SK-N-SH treated with all-trans-retinoic acid at 6 μM for 48 hours (cell line): ENCODE measurements at regions not wholly inside any gene's neighbourhood (a gene's known extent, or its start where the extent isn't known, plus 50 kb on each side); places are given as distances from the start of the nearest gene placed in this dataset.

Source experiments
- ATAC-seq: fragments of 200-7000 bp; cut with Tn5 transposase; 3 replicates; pipeline ENCODE4 v1.9.1; 2020; ENCODE audit warnings: mild to moderate bottlenecking, moderate library complexity
- ARNTL ChIP-seq: fragments of 450-650 bp; formaldehyde crosslinking; IDR thresholded peaks from 2 replicates; pipeline ENCODE4 v1.5.0; 2020; ENCODE audit warnings: low read depth, mild to moderate bottlenecking, moderate library complexity, borderline replicate concordance
- BACH2 ChIP-seq: fragments of 250-450 bp; sonication (Bioruptor Pico); IDR thresholded peaks from 2 replicates; pipeline ENCODE4 v1.9.0; 2021; ENCODE audit warnings: mild to moderate bottlenecking, borderline replicate concordance
- CSDC2 ChIP-seq: fragments of 250-450 bp; sonication (Bioruptor Pico); IDR thresholded peaks from 2 replicates; pipeline ENCODE4 v1.5.0; 2020; ENCODE audit warnings: mild to moderate bottlenecking, moderate library complexity
- ESRRG ChIP-seq: fragments of 250-450 bp; sonication (Bioruptor Pico); IDR thresholded peaks from 2 replicates; pipeline ENCODE4 v1.6.1; 2021; ENCODE audit warnings: mild to moderate bottlenecking
- GLIS3 ChIP-seq: fragments of 250-450 bp; sonication (Bioruptor Pico); IDR thresholded peaks from 2 replicates; pipeline ENCODE4 v1.5.0; 2020; ENCODE audit warnings: mild to moderate bottlenecking, moderate library complexity
- ISL1 ChIP-seq: fragments of 250-450 bp; sonication (Bioruptor Pico); IDR thresholded peaks from 2 replicates; pipeline ENCODE4 v2.1.2; 2022; ENCODE audit warnings: mild to moderate bottlenecking, moderate library complexity
- OSR1 ChIP-seq: fragments of 250-450 bp; sonication (Bioruptor Pico); IDR thresholded peaks from 2 replicates; pipeline ENCODE4 v1.8.0; 2022; ENCODE audit warnings: moderate library complexity, mild to moderate bottlenecking, inconsistent platforms
- PPARA ChIP-seq: fragments of 250-450 bp; sonication (Bioruptor Pico); IDR thresholded peaks from 2 replicates; pipeline ENCODE4 v1.5.0; 2020; ENCODE audit warnings: mild to moderate bottlenecking, borderline replicate concordance
- RARB ChIP-seq: fragments of 250-450 bp; sonication (Bioruptor Pico); IDR thresholded peaks from 2 replicates; pipeline ENCODE4 v1.8.0; 2021; ENCODE audit warnings: mild to moderate bottlenecking, moderate library complexity
- SNAI2 ChIP-seq: fragments of 250-450 bp; sonication (Bioruptor Pico); IDR thresholded peaks from 2 replicates; pipeline ENCODE4 v1.5.0; 2020; ENCODE audit warnings: mild to moderate bottlenecking, moderate library complexity
- TCF4 ChIP-seq: fragments of 250-450 bp; sonication (Bioruptor Pico); IDR thresholded peaks from 2 replicates; pipeline ENCODE4 v1.8.0; 2021; ENCODE audit warnings: mild to moderate bottlenecking, moderate library complexity, borderline replicate concordance
- TOX ChIP-seq: fragments of 250-450 bp; sonication (Bioruptor Pico); IDR thresholded peaks from 2 replicates; pipeline ENCODE4 v1.8.0; 2021; ENCODE audit warnings: mild to moderate bottlenecking, moderate library complexity, borderline replicate concordance
- ZC3H10 ChIP-seq: fragments of 250-450 bp; sonication (Bioruptor Pico); IDR thresholded peaks from 2 replicates; pipeline ENCODE4 v1.5.1; 2021; ENCODE audit warnings: mild to moderate bottlenecking, moderate library complexity
- ZFP3 ChIP-seq: fragments of 250-450 bp; sonication (Bioruptor Pico); IDR thresholded peaks from 2 replicates; pipeline ENCODE4 v1.5.0; 2020; ENCODE audit warnings: mild to moderate bottlenecking, moderate library complexity
- ZNF565 ChIP-seq: fragments of 450-650 bp; formaldehyde crosslinking; conservative IDR thresholded peaks from 2 replicates; pipeline ENCODE4 v1.5.0; 2020; ENCODE audit warnings: low read depth, mild to moderate bottlenecking, moderate library complexity
- ZNF70 ChIP-seq: fragments of 450-650 bp; formaldehyde crosslinking; IDR thresholded peaks from 2 replicates; pipeline ENCODE4 v1.5.0; 2020; ENCODE audit warnings: mild to moderate bottlenecking, moderate library complexity
- ZNF8 ChIP-seq: fragments of 450-650 bp; formaldehyde crosslinking; IDR thresholded peaks from 2 replicates; pipeline ENCODE4 v1.5.0; 2020; ENCODE audit warnings: mild to moderate bottlenecking, moderate library complexity
- TF ChIP-seq, protein P1 (sequence below): fragments of 250-450 bp; sonication (Bioruptor Pico); IDR thresholded peaks from 2 replicates; pipeline ENCODE4 v1.5.0; 2020; ENCODE audit warnings: mild to moderate bottlenecking, moderate library complexity
- TF ChIP-seq, protein P2 (sequence below): fragments of 250-450 bp; sonication (Bioruptor Pico); IDR thresholded peaks from 2 replicates; pipeline ENCODE4 v1.5.1; 2020; ENCODE audit warnings: low read depth, mild to moderate bottlenecking, moderate library complexity
- TF ChIP-seq, protein P3 (sequence below): fragments of 250-450 bp; sonication (Bioruptor Pico); IDR thresholded peaks from 2 replicates; pipeline ENCODE4 v1.8.0; 2020; ENCODE audit warnings: mild to moderate bottlenecking, moderate library complexity, borderline replicate concordance
- TF ChIP-seq, protein P4 (sequence below): fragments of 250-450 bp; sonication (Bioruptor Pico); IDR thresholded peaks from 2 replicates; pipeline ENCODE4 v1.5.1; 2021; ENCODE audit warnings: mild to moderate bottlenecking, moderate library complexity

DNA sequence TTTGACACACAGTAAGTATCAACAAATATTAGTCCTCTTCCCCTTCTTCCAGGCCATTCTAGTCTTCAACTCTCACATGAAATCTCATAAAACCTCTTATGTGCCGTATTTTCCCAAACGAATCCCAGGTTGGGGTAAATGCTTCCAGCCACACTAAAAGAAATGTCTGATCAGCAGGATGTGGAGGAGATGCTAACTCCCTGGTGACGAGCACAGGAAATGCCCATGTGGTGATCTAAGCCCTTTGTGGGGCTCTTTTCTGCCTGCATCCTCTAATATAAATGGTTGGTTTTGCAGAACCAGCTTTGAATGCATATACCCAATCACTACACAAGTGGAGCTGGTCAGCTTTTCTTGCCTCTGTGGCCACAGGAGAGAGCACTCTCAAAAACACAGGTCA lies 498.2 kb upstream of the ERCC4 start:
- ATAC-seq = no peak
- TF ChIP-seq ISL1 (CRISPR knock-in tag) = no peak
- TF ChIP-seq OSR1 (CRISPR knock-in tag) = no peak
- TF ChIP-seq ESRRG (CRISPR knock-in tag) = no peak
- TF ChIP-seq RARB (CRISPR knock-in tag) = no peak
- no peak for TF ChIP-seq TOX
- TF ChIP-seq, protein P1, sequence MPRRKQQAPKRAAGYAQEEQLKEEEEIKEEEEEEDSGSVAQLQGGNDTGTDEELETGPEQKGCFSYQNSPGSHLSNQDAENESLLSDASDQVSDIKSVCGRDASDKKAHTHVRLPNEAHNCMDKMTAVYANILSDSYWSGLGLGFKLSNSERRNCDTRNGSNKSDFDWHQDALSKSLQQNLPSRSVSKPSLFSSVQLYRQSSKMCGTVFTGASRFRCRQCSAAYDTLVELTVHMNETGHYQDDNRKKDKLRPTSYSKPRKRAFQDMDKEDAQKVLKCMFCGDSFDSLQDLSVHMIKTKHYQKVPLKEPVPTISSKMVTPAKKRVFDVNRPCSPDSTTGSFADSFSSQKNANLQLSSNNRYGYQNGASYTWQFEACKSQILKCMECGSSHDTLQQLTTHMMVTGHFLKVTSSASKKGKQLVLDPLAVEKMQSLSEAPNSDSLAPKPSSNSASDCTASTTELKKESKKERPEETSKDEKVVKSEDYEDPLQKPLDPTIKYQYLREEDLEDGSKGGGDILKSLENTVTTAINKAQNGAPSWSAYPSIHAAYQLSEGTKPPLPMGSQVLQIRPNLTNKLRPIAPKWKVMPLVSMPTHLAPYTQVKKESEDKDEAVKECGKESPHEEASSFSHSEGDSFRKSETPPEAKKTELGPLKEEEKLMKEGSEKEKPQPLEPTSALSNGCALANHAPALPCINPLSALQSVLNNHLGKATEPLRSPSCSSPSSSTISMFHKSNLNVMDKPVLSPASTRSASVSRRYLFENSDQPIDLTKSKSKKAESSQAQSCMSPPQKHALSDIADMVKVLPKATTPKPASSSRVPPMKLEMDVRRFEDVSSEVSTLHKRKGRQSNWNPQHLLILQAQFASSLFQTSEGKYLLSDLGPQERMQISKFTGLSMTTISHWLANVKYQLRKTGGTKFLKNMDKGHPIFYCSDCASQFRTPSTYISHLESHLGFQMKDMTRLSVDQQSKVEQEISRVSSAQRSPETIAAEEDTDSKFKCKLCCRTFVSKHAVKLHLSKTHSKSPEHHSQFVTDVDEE (CRISPR knock-in tag) = no peak
- no peak for TF ChIP-seq BACH2
- TF ChIP-seq, protein P2, sequence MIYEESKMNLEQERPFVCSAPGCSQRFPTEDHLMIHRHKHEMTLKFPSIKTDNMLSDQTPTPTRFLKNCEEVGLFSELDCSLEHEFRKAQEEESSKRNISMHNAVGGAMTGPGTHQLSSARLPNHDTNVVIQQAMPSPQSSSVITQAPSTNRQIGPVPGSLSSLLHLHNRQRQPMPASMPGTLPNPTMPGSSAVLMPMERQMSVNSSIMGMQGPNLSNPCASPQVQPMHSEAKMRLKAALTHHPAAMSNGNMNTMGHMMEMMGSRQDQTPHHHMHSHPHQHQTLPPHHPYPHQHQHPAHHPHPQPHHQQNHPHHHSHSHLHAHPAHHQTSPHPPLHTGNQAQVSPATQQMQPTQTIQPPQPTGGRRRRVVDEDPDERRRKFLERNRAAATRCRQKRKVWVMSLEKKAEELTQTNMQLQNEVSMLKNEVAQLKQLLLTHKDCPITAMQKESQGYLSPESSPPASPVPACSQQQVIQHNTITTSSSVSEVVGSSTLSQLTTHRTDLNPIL = no peak
- TF ChIP-seq SNAI2 (CRISPR knock-in tag) = no peak
- no peak for TF ChIP-seq ARNTL (CRISPR knock-in tag)
- TF ChIP-seq ZNF565 (CRISPR knock-in tag) = no peak

DNA sequence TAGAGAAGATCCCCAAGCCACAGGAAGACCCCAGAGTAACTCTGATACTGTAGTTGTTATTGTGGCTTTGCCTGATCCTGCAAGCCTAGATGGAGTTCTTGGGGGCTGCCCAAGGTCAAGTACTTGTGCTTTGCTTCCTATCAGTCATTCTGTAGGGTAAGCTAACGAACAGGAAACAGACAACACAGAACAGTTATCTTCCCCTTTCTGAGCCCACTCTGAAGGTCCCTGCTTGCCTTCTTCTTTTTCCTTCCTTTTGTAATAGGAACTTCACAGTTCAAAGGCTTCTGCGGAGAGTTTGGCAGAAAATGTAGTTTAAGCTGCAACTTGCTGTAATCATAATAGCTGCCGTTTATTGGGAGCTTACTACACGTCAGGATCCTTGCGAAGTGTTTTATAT lies 494.1 kb upstream of the ERCC4 start:
- ATAC-seq = no peak
- TF ChIP-seq TCF4 (CRISPR knock-in tag) = no peak
- no peak for TF ChIP-seq ZNF8 (CRISPR knock-in tag)
- TF ChIP-seq ISL1 (CRISPR knock-in tag) = no peak
- no peak for TF ChIP-seq ARNTL (CRISPR knock-in tag)
- no peak for TF ChIP-seq PPARA (CRISPR knock-in tag)
- TF ChIP-seq SNAI2 (CRISPR knock-in tag) = no peak
- no peak for TF ChIP-seq RARB (CRISPR knock-in tag)

DNA sequence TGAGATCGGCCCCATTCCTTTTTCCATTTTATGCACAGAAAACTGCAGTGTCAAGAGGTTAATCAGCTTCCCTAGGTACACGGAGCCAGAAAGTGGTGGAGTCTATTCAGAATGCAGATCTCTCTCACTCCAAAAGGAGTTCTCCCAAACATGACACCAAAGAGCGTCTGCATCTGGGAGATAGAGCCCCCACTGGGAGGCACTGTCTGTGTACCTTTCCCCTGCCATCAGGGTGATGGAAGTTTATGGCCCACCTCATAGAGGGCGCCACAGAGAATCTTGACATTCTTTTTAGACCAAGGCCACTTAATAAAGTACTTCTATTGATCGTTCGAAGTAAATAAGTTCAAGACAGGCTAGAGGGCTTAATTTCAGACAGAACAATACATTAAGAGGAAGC lies 493.7 kb upstream of the ERCC4 start:
- ATAC-seq = no peak
- no peak for TF ChIP-seq CSDC2 (CRISPR knock-in tag)
- no peak for TF ChIP-seq SNAI2 (CRISPR knock-in tag)
- TF ChIP-seq, protein P1 (CRISPR knock-in tag) = no peak
- TF ChIP-seq ZNF70 (CRISPR knock-in tag) = no peak
- no peak for TF ChIP-seq ISL1 (CRISPR knock-in tag)
- no peak for TF ChIP-seq ZNF8 (CRISPR knock-in tag)
- TF ChIP-seq, protein P2 = no peak
- no peak for TF ChIP-seq RARB (CRISPR knock-in tag)
- TF ChIP-seq ZC3H10 (CRISPR knock-in tag) = no peak
- TF ChIP-seq, protein P3, sequence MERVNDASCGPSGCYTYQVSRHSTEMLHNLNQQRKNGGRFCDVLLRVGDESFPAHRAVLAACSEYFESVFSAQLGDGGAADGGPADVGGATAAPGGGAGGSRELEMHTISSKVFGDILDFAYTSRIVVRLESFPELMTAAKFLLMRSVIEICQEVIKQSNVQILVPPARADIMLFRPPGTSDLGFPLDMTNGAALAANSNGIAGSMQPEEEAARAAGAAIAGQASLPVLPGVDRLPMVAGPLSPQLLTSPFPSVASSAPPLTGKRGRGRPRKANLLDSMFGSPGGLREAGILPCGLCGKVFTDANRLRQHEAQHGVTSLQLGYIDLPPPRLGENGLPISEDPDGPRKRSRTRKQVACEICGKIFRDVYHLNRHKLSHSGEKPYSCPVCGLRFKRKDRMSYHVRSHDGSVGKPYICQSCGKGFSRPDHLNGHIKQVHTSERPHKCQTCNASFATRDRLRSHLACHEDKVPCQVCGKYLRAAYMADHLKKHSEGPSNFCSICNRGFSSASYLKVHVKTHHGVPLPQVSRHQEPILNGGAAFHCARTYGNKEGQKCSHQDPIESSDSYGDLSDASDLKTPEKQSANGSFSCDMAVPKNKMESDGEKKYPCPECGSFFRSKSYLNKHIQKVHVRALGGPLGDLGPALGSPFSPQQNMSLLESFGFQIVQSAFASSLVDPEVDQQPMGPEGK = no peak
- no peak for TF ChIP-seq GLIS3 (CRISPR knock-in tag)
- TF ChIP-seq, protein P4, sequence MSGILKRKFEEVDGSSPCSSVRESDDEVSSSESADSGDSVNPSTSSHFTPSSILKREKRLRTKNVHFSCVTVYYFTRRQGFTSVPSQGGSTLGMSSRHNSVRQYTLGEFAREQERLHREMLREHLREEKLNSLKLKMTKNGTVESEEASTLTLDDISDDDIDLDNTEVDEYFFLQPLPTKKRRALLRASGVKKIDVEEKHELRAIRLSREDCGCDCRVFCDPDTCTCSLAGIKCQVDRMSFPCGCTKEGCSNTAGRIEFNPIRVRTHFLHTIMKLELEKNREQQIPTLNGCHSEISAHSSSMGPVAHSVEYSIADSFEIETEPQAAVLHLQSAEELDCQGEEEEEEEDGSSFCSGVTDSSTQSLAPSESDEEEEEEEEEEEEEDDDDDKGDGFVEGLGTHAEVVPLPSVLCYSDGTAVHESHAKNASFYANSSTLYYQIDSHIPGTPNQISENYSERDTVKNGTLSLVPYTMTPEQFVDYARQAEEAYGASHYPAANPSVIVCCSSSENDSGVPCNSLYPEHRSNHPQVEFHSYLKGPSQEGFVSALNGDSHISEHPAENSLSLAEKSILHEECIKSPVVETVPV (CRISPR knock-in tag) = no peak
- no peak for TF ChIP-seq ZFP3
- no peak for TF ChIP-seq OSR1 (CRISPR knock-in tag)
- TF ChIP-seq BACH2 = no peak
